Activated naive CD8-positive, alpha-beta T cell treated with anti-CD3 and anti-CD28 coated beads, Interleukin-2, amount 50 U/mL, for 24 hours (primary cell): ENCODE measurements at regions not wholly inside any gene's neighbourhood (a gene's known extent, or its start where the extent isn't known, plus 50 kb on each side); places are given as distances from the start of the nearest gene placed in this dataset.

Source experiments
- ATAC-seq: fragments of 150-1000 bp; cut with Tn5 transposase; one replicate; pipeline ENCODE4 v1.10.0; 2021
- DNase-seq: peaks from one replicate; pipeline ENCODE4 v3.0.0; 2021
- H3K27ac Mint-ChIP-seq: one replicate; pipeline ENCODE4 v1.8.0; 2021; ENCODE audit warnings: mild to moderate bottlenecking, mixed read lengths
- H3K27me3 Mint-ChIP-seq: one replicate; pipeline ENCODE4 v1.8.0; 2021; ENCODE audit warnings: mixed read lengths
- H3K36me3 Mint-ChIP-seq: one replicate; pipeline ENCODE4 v1.8.0; 2021; ENCODE audit warnings: low read depth, mixed read lengths
- H3K4me1 Mint-ChIP-seq: one replicate; pipeline ENCODE4 v1.8.0; 2021; ENCODE audit warnings: mixed read lengths
- H3K4me3 Mint-ChIP-seq: one replicate; pipeline ENCODE4 v1.8.0; 2021; ENCODE audit warnings: mild to moderate bottlenecking, moderate library complexity, mixed read lengths
- H3K9me3 Mint-ChIP-seq: one replicate; pipeline ENCODE4 v1.8.0; 2021; ENCODE audit warnings: mixed read lengths

GRCh38 chrX:574830-575229, 55.8 kb upstream of the SHOX start:
- Mint-ChIP-seq H3K36me3 (no peaks in the 10 kb centered on the region), H3K27ac (no peak overlapping the region), H3K9me3 (peaks cover 21% of the 10 kb centered on the region), H3K4me1 (no peaks in the 10 kb centered on the region), H3K4me3 (no peak overlapping the region), H3K27me3 (no peaks in the 10 kb centered on the region)
- DNase-seq = no peak
- ATAC-seq = no peak

- ATAC-seq = no peak
- DNase-seq = no peak
- Mint-ChIP-seq H3K27ac (no peak overlapping the region), H3K9me3 (peaks cover 36% of the 10 kb centered on the region), H3K4me3 (no peak overlapping the region), H3K36me3 (no peaks in the 10 kb centered on the region), H3K4me1 (no peaks in the 10 kb centered on the region), H3K27me3 (no peaks in the 10 kb centered on the region)
These were observed 53.6 kb upstream of the SHOX start for GRCh38 chrX:576904-577560.

- ATAC-seq (no peak), DNase-seq (no peak)
- Mint-ChIP-seq H3K36me3 (no peaks in the 10 kb centered on the region), H3K27ac (no peak overlapping the region), H3K4me1 (no peaks in the 10 kb centered on the region), H3K27me3 (no peaks in the 10 kb centered on the region), H3K4me3 (no peak overlapping the region), H3K9me3 (peaks cover 36% of the 10 kb centered on the region)
These were observed 52.1 kb upstream of the SHOX start for GRCh38 chrX:578531-578930.

GRCh38 chrX:580030-580429, 50.6 kb upstream of the SHOX start:
- no peaks in the 10 kb centered on the region for H3K4me1 Mint-ChIP-seq
- no peak overlapping the region for H3K4me3 Mint-ChIP-seq
- H3K27ac Mint-ChIP-seq = no peak overlapping the region
- no peak for DNase-seq
- peak; percentile 20 for ATAC-seq
- no peaks in the 10 kb centered on the region for H3K27me3 Mint-ChIP-seq
- peaks cover 36% of the 10 kb centered on the region for H3K9me3 Mint-ChIP-seq
- H3K36me3 Mint-ChIP-seq = no peaks in the 10 kb centered on the region
